OCI-LY1 (cell line): ENCODE measurements at regions not wholly inside any gene's neighbourhood (a gene's known extent, or its start where the extent isn't known, plus 50 kb on each side); places are given as distances from the start of the nearest gene placed in this dataset.

Source experiments
- H2AFZ ChIP-seq: fragments of 200-600 bp; sonication (generic), shearing (Covaris generic); 2 replicates; pipeline ENCODE4 v1.6.0; 2014; ENCODE audit warnings: antibody characterized with exemption, mild to moderate bottlenecking, low read length
- H3F3A ChIP-seq: fragments of 200-600 bp; sonication (generic), shearing (Covaris generic); 2 replicates; pipeline ENCODE4 v1.6.0; 2014; ENCODE audit warnings: mild to moderate bottlenecking, antibody characterized with exemption, low read length, moderate library complexity; ENCODE audit not compliant: insufficient read depth
- H3K27ac ChIP-seq: fragments of 200-600 bp; sonication (generic); 2 replicates; pipeline ENCODE4 v1.5.1; 2014; ENCODE audit warnings: low read length, mixed run types, mild to moderate bottlenecking, low read depth; ENCODE audit not compliant: poor library complexity, severe bottlenecking
- H3K27me3 ChIP-seq: fragments of 200-600 bp; sonication (generic); 2 replicates; pipeline ENCODE4 v1.6.0; 2014; ENCODE audit warnings: antibody characterized with exemption, mild to moderate bottlenecking, low read length, moderate library complexity; ENCODE audit not compliant: insufficient read depth
- H3K36me3 ChIP-seq: fragments of 200-600 bp; sonication (generic); 2 replicates; pipeline ENCODE4 v1.6.1; 2014; ENCODE audit warnings: mild to moderate bottlenecking, antibody characterized with exemption, low read length, moderate library complexity, mixed read lengths; ENCODE audit not compliant: insufficient read depth
- H3K4me1 ChIP-seq: fragments of 200-600 bp; sonication (generic); 2 replicates; pipeline ENCODE4 v1.5.1; 2014; ENCODE audit warnings: mild to moderate bottlenecking, low read length, moderate library complexity; ENCODE audit not compliant: insufficient read depth, severe bottlenecking
- H3K4me2 ChIP-seq: fragments of 200-600 bp; sonication (generic), shearing (Covaris generic); 2 replicates; pipeline ENCODE4 v1.6.1; 2014; ENCODE audit warnings: low read length
- H3K4me3 ChIP-seq: fragments of 200-600 bp; sonication (generic); 2 replicates; pipeline ENCODE4 v1.5.1; 2014; ENCODE audit warnings: low read length, low read depth, mild to moderate bottlenecking, mixed read lengths; ENCODE audit not compliant: poor library complexity, severe bottlenecking
- H3K79me2 ChIP-seq: fragments of 200-600 bp; shearing (Covaris generic); 2 replicates; pipeline ENCODE4 v1.6.1; 2016; ENCODE audit warnings: mixed run types, low read length, mixed read lengths; ENCODE audit not compliant: insufficient read depth
- H3K9ac ChIP-seq: fragments of 200-600 bp; sonication (generic), shearing (Covaris generic); 2 replicates; pipeline ENCODE4 v1.6.1; 2014; ENCODE audit warnings: mild to moderate bottlenecking, low read length, mixed read lengths
- H3K9me2 ChIP-seq: fragments of 200-600 bp; sonication (generic), shearing (Covaris generic); 2 replicates; pipeline ENCODE4 v1.6.1; 2014; ENCODE audit warnings: low read depth, mild to moderate bottlenecking, low read length, mixed read lengths
- H3K9me3 ChIP-seq: fragments of 200-600 bp; shearing (Covaris generic); 2 replicates; pipeline ENCODE4 v1.6.1; 2014; ENCODE audit warnings: low read length, mixed read lengths
- H4K20me1 ChIP-seq: fragments of 200-600 bp; sonication (generic), shearing (Covaris generic); 2 replicates; pipeline ENCODE4 v1.6.0; 2016; ENCODE audit warnings: mild to moderate bottlenecking, low read length; ENCODE audit not compliant: insufficient read depth
- CTCF ChIP-seq: fragments of 200-600 bp; sonication (generic), shearing (Covaris generic); IDR thresholded peaks from 2 replicates; pipeline ENCODE4 v1.5.1; 2017; ENCODE audit warnings: mild to moderate bottlenecking, antibody characterized with exemption, low read length, moderate library complexity, mixed read lengths
- EZH2 ChIP-seq: fragments of 200-600 bp; sonication (generic), shearing (Covaris generic); IDR thresholded peaks from 2 replicates; pipeline ENCODE4 v1.8.0; 2017; ENCODE audit warnings: borderline replicate concordance, mixed run types, mild to moderate bottlenecking, antibody characterized with exemption, low read length, moderate library complexity, mixed read lengths

GRCh38 chr20:18929800-18930199 is 116.2 kb downstream of the SCP2D1 start:
- TF ChIP-seq EZH2 (no peak), CTCF (no peak)
- Histone ChIP-seq H3K27ac (no peak overlapping the region), H3K9ac (no peak overlapping the region), H2AFZ (no peak overlapping the region), H3K4me3 (no peak overlapping the region), H3K9me2 (no peaks in the 10 kb centered on the region), H4K20me1 (no peaks in the 10 kb centered on the region), H3K36me3 (no peaks in the 10 kb centered on the region), H3K27me3 (no peaks in the 10 kb centered on the region), H3K4me2 (no peak overlapping the region), H3F3A (no peaks in the 10 kb centered on the region), H3K4me1 (no peaks in the 10 kb centered on the region), H3K79me2 (no peaks in the 10 kb centered on the region), H3K9me3 (no peaks in the 10 kb centered on the region)

DNA sequence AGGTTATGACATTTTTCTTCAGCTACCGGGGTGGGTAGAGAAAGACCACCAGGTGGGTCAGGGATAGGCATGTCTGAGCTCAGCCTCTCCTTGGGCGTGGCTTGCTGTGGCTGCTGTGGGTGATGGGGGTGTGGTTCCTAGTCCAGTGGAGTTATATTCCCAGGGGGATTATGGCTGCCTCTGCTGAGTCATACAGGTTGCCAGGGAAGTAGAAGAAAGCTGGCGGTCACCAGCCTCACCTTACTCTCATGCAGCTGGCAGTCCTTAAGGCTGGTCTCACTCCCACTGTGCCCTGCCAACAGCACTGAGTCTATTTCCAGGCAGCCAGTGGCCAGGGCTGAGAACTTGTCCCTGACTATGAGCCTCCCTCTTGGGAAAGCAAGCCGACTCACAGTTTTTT is 130.0 kb downstream of the SCP2D1 start:
- H3K9me3 ChIP-seq: no peaks in the 10 kb centered on the region
- no peak for TF ChIP-seq EZH2
- no peak for TF ChIP-seq CTCF
- no peaks in the 10 kb centered on the region for H3K9me2 ChIP-seq
- no peak overlapping the region for H3K4me3 ChIP-seq
- no peak overlapping the region for H3K4me2 ChIP-seq
- H3K27me3 ChIP-seq: no peaks in the 10 kb centered on the region
- H3K27ac ChIP-seq: no peak overlapping the region
- no peak overlapping the region for H2AFZ ChIP-seq
- H3K9ac ChIP-seq: no peak overlapping the region
- no peaks in the 10 kb centered on the region for H3K79me2 ChIP-seq
- no peaks in the 10 kb centered on the region for H3K4me1 ChIP-seq
- no peaks in the 10 kb centered on the region for H3K36me3 ChIP-seq
- H4K20me1 ChIP-seq: no peaks in the 10 kb centered on the region
- H3F3A ChIP-seq: no peaks in the 10 kb centered on the region

DNA sequence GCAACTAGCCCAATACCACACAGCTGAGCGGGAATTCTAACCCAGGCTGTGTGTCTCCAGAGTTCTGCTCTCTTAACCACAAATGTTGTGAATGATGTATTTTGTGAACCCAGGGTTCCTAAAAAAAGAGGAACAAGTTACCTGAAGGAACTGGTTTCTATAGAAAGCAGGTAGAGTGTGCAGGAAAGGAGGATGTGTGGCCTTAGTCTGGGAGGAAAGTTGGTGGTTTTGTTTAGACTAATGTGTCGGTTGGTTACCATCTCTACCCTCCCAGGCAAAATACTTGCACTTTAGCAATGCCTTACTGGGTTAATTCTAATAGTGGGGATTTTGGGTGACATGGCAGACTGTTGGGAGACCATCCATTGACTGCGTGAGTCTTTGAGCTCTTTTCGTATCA is 143.3 kb downstream of the SCP2D1 start:
- no peak overlapping the region for H3K4me3 ChIP-seq
- H4K20me1 ChIP-seq: no peaks in the 10 kb centered on the region
- no peaks in the 10 kb centered on the region for H3K79me2 ChIP-seq
- no peak overlapping the region for H3K9ac ChIP-seq
- H2AFZ ChIP-seq: no peak overlapping the region
- TF ChIP-seq CTCF (no peak), EZH2 (no peak)
- no peaks in the 10 kb centered on the region for H3F3A ChIP-seq
- no peak overlapping the region for H3K27ac ChIP-seq
- H3K9me2 ChIP-seq: no peaks in the 10 kb centered on the region
- H3K27me3 ChIP-seq: no peaks in the 10 kb centered on the region
- no peaks in the 10 kb centered on the region for H3K36me3 ChIP-seq
- no peak overlapping the region for H3K4me2 ChIP-seq
- no peaks in the 10 kb centered on the region for H3K4me1 ChIP-seq
- no peaks in the 10 kb centered on the region for H3K9me3 ChIP-seq
